ENCODE measurements at regions not wholly inside any gene's neighbourhood (a gene's known extent, or its start where the extent isn't known, plus 50 kb on each side); places are given as distances from the start of the nearest gene placed in this dataset.

DNA sequence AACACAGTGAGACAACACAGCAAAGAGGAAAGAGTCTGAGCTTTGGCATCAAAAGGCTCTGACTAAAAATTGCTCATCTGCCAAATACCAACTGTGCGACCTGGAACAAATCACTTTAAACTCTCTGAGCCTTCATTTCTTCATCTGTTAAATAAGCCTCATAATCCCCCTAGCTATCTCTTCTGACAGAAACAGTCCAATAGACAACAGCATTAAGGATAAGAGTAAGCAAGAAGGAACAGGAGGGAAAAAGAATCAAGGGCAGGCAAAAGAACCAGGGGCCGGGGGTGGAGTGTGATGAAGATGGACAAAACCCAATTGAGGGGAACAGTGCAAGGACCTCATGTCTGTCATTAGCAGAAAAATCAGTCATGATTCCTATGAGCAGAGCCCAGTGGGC lies 79.4 kb upstream of the SETMAR start:
- no peak for TF ChIP-seq CREB1 (IDR thresholded peaks at IDR 0.05; ENCODE audit: low read depth)
- TF ChIP-seq EP300 (IDR thresholded peaks at IDR 0.05; ENCODE audit: borderline replicate concordance) = no peak
- no peak for TF ChIP-seq TAF1 (IDR thresholded peaks at IDR 0.05; ENCODE audit: low read depth)
- no peak for TF ChIP-seq YY1 (IDR thresholded peaks at IDR 0.05; ENCODE audit: low read depth)
- TF ChIP-seq EGR1 (IDR thresholded peaks at IDR 0.05) = no peak
- TF ChIP-seq, protein P1, sequence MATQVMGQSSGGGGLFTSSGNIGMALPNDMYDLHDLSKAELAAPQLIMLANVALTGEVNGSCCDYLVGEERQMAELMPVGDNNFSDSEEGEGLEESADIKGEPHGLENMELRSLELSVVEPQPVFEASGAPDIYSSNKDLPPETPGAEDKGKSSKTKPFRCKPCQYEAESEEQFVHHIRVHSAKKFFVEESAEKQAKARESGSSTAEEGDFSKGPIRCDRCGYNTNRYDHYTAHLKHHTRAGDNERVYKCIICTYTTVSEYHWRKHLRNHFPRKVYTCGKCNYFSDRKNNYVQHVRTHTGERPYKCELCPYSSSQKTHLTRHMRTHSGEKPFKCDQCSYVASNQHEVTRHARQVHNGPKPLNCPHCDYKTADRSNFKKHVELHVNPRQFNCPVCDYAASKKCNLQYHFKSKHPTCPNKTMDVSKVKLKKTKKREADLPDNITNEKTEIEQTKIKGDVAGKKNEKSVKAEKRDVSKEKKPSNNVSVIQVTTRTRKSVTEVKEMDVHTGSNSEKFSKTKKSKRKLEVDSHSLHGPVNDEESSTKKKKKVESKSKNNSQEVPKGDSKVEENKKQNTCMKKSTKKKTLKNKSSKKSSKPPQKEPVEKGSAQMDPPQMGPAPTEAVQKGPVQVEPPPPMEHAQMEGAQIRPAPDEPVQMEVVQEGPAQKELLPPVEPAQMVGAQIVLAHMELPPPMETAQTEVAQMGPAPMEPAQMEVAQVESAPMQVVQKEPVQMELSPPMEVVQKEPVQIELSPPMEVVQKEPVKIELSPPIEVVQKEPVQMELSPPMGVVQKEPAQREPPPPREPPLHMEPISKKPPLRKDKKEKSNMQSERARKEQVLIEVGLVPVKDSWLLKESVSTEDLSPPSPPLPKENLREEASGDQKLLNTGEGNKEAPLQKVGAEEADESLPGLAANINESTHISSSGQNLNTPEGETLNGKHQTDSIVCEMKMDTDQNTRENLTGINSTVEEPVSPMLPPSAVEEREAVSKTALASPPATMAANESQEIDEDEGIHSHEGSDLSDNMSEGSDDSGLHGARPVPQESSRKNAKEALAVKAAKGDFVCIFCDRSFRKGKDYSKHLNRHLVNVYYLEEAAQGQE (IDR thresholded peaks at IDR 0.05; ENCODE audit: low read depth) = no peak
- no peak for TF ChIP-seq TCF12 (IDR thresholded peaks at IDR 0.05; ENCODE audit: low read depth)
- TF ChIP-seq, protein P2, sequence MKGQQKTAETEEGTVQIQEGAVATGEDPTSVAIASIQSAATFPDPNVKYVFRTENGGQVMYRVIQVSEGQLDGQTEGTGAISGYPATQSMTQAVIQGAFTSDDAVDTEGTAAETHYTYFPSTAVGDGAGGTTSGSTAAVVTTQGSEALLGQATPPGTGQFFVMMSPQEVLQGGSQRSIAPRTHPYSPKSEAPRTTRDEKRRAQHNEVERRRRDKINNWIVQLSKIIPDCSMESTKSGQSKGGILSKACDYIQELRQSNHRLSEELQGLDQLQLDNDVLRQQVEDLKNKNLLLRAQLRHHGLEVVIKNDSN (IDR thresholded peaks at IDR 0.05) = no peak
- TF ChIP-seq ZBTB7A (IDR thresholded peaks at IDR 0.05; ENCODE audit: low read depth) = no peak
- TF ChIP-seq, protein P3, sequence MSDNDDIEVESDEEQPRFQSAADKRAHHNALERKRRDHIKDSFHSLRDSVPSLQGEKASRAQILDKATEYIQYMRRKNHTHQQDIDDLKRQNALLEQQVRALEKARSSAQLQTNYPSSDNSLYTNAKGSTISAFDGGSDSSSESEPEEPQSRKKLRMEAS (IDR thresholded peaks at IDR 0.05) = no peak
- TF ChIP-seq FOXM1 (IDR thresholded peaks at IDR 0.05; ENCODE audit: borderline replicate concordance, low read depth) = no peak
- TF ChIP-seq NFIC (IDR thresholded peaks at IDR 0.05) = no peak
- no peak for TF ChIP-seq TEAD4 (IDR thresholded peaks at IDR 0.05)
- no peak for TF ChIP-seq RAD21 (IDR thresholded peaks at IDR 0.05; ENCODE audit: low read depth)
- no peak for TF ChIP-seq CEBPB (IDR thresholded peaks at IDR 0.05)

DNA sequence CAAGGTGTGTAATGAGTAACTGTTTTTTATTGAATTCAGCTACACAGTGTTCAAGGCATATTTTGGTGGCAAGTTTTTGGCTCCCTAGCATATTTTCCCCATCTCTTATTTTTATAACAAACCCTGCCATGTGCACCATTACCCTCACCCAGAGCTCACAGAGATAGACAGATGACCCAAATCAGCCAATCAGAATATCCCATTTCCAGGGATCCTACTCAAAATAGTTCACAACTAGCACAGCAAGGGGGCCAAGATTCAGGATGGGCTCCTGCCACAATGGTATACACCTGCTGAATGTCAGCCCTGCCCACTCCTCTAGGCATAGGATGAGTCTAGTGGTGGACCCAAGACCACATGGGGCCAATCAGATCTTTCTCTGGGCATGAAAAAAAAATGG lies 78.8 kb upstream of the SETMAR start:
- TF ChIP-seq CREB1 (IDR thresholded peaks at IDR 0.05; ENCODE audit: low read depth) (no peak), TCF12 (IDR thresholded peaks at IDR 0.05; ENCODE audit: low read depth) (no peak), FOXM1 (IDR thresholded peaks at IDR 0.05; ENCODE audit: borderline replicate concordance, low read depth) (no peak), CEBPB (IDR thresholded peaks at IDR 0.05) (no peak)

DNA sequence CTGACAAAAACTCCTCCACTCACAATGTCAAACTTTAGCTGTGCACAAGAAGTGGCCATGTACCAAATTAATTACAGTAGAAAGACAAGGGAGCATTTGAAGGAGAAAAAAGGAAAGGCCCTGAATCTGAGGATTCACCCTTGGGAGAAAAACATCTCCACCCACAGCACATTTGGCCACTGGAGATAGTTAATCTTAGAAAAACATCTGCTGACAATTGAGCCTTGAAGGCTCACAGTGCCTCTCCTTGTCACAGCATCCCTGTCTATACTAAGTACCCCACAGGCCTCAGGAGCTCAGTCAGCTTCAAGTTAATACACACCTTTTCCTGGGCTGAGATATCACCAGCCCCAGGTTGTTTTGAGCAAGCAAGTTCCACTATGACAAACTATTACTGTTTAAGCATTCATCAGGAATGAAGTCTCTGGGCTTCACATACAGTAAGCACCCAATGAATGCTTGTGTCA lies 78.1 kb upstream of the SETMAR start:
- TF ChIP-seq FOXM1 (IDR thresholded peaks at IDR 0.05; ENCODE audit: borderline replicate concordance, low read depth) = no peak

DNA sequence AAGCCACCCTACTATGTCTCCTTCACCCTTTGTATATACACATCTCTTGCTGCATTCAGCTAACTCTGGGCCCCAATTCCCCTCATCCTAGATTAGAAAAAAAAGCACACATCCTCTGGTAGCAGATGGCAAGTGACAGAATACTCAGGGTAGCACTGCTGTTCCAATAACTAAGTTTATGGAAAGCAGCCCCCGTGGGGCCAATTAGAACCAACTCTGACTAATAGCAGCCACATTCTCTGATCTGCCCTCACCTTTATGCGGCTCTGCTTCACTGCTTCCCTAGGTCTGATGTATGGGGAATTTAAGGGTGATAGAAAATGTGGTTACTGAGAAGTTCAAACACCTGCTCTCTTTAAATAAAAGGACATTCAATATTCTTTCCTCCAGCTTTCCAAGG lies 74.9 kb upstream of the SETMAR start:
- TF ChIP-seq NFIC (IDR thresholded peaks at IDR 0.05) = no peak
- no peak for TF ChIP-seq YY1 (IDR thresholded peaks at IDR 0.05; ENCODE audit: low read depth)
- TF ChIP-seq, protein P3 (IDR thresholded peaks at IDR 0.05) = no peak
- no peak for TF ChIP-seq CEBPB (IDR thresholded peaks at IDR 0.05)
- no peak for TF ChIP-seq EP300 (IDR thresholded peaks at IDR 0.05; ENCODE audit: borderline replicate concordance)
- TF ChIP-seq, protein P2 (IDR thresholded peaks at IDR 0.05) = no peak
- TF ChIP-seq FOXM1 (IDR thresholded peaks at IDR 0.05; ENCODE audit: borderline replicate concordance, low read depth) = no peak
- no peak for TF ChIP-seq ZBTB7A (IDR thresholded peaks at IDR 0.05; ENCODE audit: low read depth)
- no peak for TF ChIP-seq TCF12 (IDR thresholded peaks at IDR 0.05; ENCODE audit: low read depth)
- TF ChIP-seq TEAD4 (IDR thresholded peaks at IDR 0.05) = no peak
- no peak for TF ChIP-seq RAD21 (IDR thresholded peaks at IDR 0.05; ENCODE audit: low read depth)
- no peak for TF ChIP-seq TAF1 (IDR thresholded peaks at IDR 0.05; ENCODE audit: low read depth)

DNA sequence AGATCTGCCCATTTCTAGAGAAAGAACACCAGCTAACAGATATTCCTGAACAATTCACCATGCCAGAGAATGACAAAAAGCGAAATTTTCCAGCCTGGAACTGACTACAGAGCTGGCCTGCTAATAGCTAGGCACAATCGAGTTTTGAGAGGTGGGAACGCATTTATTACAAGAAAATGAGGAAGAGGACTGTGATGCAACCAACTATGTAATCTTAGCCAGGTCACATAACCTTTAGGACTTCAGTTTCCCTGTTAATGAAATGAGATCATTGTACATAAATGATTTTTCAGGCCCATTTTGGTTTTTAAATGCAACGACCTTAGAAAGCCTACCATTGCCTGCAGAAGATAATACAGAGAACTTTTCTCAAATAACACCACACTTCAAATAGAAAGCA lies 72.1 kb upstream of the SETMAR start:
- no peak for TF ChIP-seq YY1 (IDR thresholded peaks at IDR 0.05; ENCODE audit: low read depth)
- TF ChIP-seq, protein P2 (IDR thresholded peaks at IDR 0.05) = no peak
- TF ChIP-seq EP300 (IDR thresholded peaks at IDR 0.05; ENCODE audit: borderline replicate concordance) = no peak
- TF ChIP-seq ZBTB7A (IDR thresholded peaks at IDR 0.05; ENCODE audit: low read depth) = no peak
- TF ChIP-seq, protein P1 (IDR thresholded peaks at IDR 0.05; ENCODE audit: low read depth) = no peak
- TF ChIP-seq CEBPB (IDR thresholded peaks at IDR 0.05) = no peak
- TF ChIP-seq RAD21 (IDR thresholded peaks at IDR 0.05; ENCODE audit: low read depth) = no peak
- TF ChIP-seq TAF1 (IDR thresholded peaks at IDR 0.05; ENCODE audit: low read depth) = no peak
- TF ChIP-seq TEAD4 (IDR thresholded peaks at IDR 0.05) = no peak

DNA sequence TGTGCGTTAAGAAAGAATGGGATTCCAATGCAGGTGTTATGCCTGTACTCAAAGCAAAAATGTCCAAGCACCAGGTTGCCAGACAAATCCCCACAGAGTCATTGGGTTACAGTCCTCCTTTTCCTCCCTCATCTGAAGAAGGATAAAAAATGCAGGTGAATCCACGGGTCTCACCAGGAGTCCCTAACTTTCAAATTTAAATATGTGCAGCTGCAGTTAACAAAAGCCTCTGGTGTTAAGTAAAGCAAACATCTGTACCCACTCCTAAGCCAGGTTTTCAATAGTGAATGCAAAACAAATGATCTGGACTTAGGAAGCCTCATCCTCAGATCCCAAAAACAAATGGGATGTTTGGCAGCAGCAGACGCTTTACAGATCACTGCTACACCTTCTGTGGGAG lies 70.4 kb upstream of the SETMAR start:
- TF ChIP-seq, protein P2 (IDR thresholded peaks at IDR 0.05) = no peak
- no peak for TF ChIP-seq CREB1 (IDR thresholded peaks at IDR 0.05; ENCODE audit: low read depth)
- no peak for TF ChIP-seq CEBPB (IDR thresholded peaks at IDR 0.05)
- no peak for TF ChIP-seq ZBTB7A (IDR thresholded peaks at IDR 0.05; ENCODE audit: low read depth)
- TF ChIP-seq TAF1 (IDR thresholded peaks at IDR 0.05; ENCODE audit: low read depth) = no peak
- TF ChIP-seq EGR1 (IDR thresholded peaks at IDR 0.05) = no peak
- TF ChIP-seq, protein P3 (IDR thresholded peaks at IDR 0.05) = no peak
- TF ChIP-seq NFIC (IDR thresholded peaks at IDR 0.05) = no peak
- no peak for TF ChIP-seq FOXM1 (IDR thresholded peaks at IDR 0.05; ENCODE audit: borderline replicate concordance, low read depth)
- TF ChIP-seq TEAD4 (IDR thresholded peaks at IDR 0.05) = no peak
- no peak for TF ChIP-seq RAD21 (IDR thresholded peaks at IDR 0.05; ENCODE audit: low read depth)
- TF ChIP-seq, protein P1 (IDR thresholded peaks at IDR 0.05; ENCODE audit: low read depth) = no peak
- TF ChIP-seq TCF12 (IDR thresholded peaks at IDR 0.05; ENCODE audit: low read depth) = no peak
- TF ChIP-seq EP300 (IDR thresholded peaks at IDR 0.05; ENCODE audit: borderline replicate concordance) = no peak
- no peak for TF ChIP-seq YY1 (IDR thresholded peaks at IDR 0.05; ENCODE audit: low read depth)
